Raji (cell line): ENCODE measurements at regions not wholly inside any gene's neighbourhood (a gene's known extent, or its start where the extent isn't known, plus 50 kb on each side); places are given as distances from the start of the nearest gene placed in this dataset.

ENCODE experiments used
- POLR2A ChIP-seq: IDR thresholded peaks from 2 replicates; pipeline ENCODE4 v1.6.1; 2011; ENCODE audit warnings: low read depth, low read length, control low read depth; ENCODE audit not compliant: insufficient read depth

- no peak for TF ChIP-seq POLR2A
These were observed 357.2 kb upstream of the ASIC2 start for GRCh38 chr17:33650304-33650703.

GRCh38 chr17:33651686-33652085, 358.6 kb upstream of the ASIC2 start:
- no peak for TF ChIP-seq POLR2A

- no peak for TF ChIP-seq POLR2A
These were observed 359.8 kb upstream of the ASIC2 start for GRCh38 chr17:33652731-33653398.

- TF ChIP-seq POLR2A = no peak
These were observed 360.3 kb upstream of the ASIC2 start for GRCh38 chr17:33653399-33653788.

- no peak for TF ChIP-seq POLR2A
These were observed 364.1 kb upstream of the ASIC2 start for GRCh38 chr17:33657181-33657580.

GRCh38 chr17:33661975-33662374, 368.9 kb upstream of the ASIC2 start:
- no peak for TF ChIP-seq POLR2A

GRCh38 chr17:33664116-33664840, 371.2 kb upstream of the ASIC2 start:
- TF ChIP-seq POLR2A = no peak

- no peak for TF ChIP-seq POLR2A
These were observed 374.0 kb upstream of the ASIC2 start for GRCh38 chr17:33667052-33667509.

- TF ChIP-seq POLR2A = no peak
These were observed 374.6 kb upstream of the ASIC2 start for GRCh38 chr17:33667671-33668070.

- no peak for TF ChIP-seq POLR2A
These were observed 375.4 kb upstream of the ASIC2 start for GRCh38 chr17:33668516-33668915.

- no peak for TF ChIP-seq POLR2A
These were observed 378.4 kb upstream of the ASIC2 start for GRCh38 chr17:33671491-33671890.

- no peak for TF ChIP-seq POLR2A
These were observed 381.6 kb upstream of the ASIC2 start for GRCh38 chr17:33674685-33675084.

GRCh38 chr17:33676444-33676843, 383.3 kb upstream of the ASIC2 start:
- no peak for TF ChIP-seq POLR2A

GRCh38 chr17:33679595-33679994, 386.5 kb upstream of the ASIC2 start:
- TF ChIP-seq POLR2A = no peak

- TF ChIP-seq POLR2A = no peak
These were observed 387.4 kb upstream of the ASIC2 start for GRCh38 chr17:33680472-33680871.

GRCh38 chr17:33682599-33682998, 389.5 kb upstream of the ASIC2 start:
- TF ChIP-seq POLR2A = no peak
